AG09309 (cell line): ENCODE measurements at regions not wholly inside any gene's neighbourhood (a gene's known extent, or its start where the extent isn't known, plus 50 kb on each side); places are given as distances from the start of the nearest gene placed in this dataset.

Source experiments
- DNase-seq: peaks from one replicate; pipeline ENCODE4 v3.0.0-alpha.2; 2010; ENCODE audit warnings: low read depth
- H3K4me3 ChIP-seq: 2 replicates; pipeline ENCODE4 v1.5.1; 2011; ENCODE audit warnings: mild to moderate bottlenecking, low read depth, low read length, moderate library complexity; ENCODE audit not compliant: control insufficient read depth
- TF ChIP-seq, protein P1 (sequence below): IDR thresholded peaks from 2 replicates; pipeline ENCODE4 v1.5.1; 2011; ENCODE audit warnings: mild to moderate bottlenecking, low read depth, low read length, inconsistent platforms; ENCODE audit not compliant: insufficient read depth, control insufficient read depth; ENCODE audit errors: missing control alignments

DNA sequence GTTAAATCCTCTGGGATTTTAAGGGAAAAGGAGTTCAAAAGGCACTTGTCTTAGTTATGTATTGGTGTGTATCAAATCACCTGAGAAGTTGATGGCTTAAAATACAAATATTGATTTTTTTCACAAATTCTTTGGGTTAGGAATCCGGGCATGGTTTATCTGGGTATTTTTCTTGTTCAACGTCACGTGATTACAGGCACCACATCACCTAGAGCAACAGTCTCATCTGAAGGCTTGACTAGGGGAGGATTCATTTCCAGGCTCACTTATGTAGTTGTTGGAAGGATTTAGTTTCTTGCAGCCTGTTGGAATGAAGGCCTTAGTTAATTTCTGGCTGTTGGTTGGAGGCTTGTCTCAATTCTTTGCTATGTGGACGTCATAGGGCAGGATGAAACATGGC lies 326.1 kb downstream of the STIM2 start:
- TF ChIP-seq, protein P1, sequence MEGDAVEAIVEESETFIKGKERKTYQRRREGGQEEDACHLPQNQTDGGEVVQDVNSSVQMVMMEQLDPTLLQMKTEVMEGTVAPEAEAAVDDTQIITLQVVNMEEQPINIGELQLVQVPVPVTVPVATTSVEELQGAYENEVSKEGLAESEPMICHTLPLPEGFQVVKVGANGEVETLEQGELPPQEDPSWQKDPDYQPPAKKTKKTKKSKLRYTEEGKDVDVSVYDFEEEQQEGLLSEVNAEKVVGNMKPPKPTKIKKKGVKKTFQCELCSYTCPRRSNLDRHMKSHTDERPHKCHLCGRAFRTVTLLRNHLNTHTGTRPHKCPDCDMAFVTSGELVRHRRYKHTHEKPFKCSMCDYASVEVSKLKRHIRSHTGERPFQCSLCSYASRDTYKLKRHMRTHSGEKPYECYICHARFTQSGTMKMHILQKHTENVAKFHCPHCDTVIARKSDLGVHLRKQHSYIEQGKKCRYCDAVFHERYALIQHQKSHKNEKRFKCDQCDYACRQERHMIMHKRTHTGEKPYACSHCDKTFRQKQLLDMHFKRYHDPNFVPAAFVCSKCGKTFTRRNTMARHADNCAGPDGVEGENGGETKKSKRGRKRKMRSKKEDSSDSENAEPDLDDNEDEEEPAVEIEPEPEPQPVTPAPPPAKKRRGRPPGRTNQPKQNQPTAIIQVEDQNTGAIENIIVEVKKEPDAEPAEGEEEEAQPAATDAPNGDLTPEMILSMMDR, result no peak
- DNase-seq, result no peak
- no peak overlapping the region for H3K4me3 ChIP-seq

DNA sequence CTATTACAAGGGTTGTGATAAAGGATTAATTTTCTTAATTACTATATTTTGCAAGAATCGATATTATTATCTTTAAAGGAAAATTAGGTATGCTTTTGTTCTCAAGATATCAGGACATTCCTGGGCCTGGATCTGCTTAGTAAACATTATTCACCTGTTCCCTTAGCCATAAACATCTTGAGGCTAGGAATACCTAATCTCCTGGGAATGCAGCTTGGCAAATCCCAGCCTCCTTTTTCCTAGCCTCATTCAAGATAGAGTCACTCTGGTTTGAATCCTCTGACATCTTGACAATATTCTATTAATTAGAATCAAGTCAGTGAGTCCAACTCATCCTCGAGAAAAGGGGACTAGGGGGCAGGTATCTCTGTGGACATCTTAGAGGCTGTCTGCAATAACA lies 327.1 kb downstream of the STIM2 start:
- DNase-seq, result no peak
- TF ChIP-seq, protein P1, result no peak
- H3K4me3 ChIP-seq, result no peak overlapping the region

DNA sequence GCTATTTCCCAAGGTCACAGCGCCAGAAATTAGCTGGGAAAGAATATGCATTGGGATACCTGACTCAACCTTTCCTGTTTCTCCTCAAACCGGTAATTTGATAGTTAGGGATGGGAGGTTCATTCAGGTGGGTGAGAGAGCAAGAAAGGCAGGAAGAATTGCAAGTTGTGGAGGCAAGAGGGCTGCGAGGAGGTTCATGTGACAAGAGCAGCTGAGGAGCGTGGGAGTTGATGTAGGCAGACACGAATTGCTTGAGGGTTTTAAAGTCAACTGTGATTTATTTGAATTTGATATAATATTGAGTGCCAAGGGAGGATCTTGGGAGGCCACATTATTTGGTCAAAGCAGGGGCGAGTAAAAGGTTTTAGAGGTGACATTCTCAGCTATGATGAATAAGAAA lies 329.0 kb downstream of the STIM2 start:
- TF ChIP-seq, protein P1, result no peak

DNA sequence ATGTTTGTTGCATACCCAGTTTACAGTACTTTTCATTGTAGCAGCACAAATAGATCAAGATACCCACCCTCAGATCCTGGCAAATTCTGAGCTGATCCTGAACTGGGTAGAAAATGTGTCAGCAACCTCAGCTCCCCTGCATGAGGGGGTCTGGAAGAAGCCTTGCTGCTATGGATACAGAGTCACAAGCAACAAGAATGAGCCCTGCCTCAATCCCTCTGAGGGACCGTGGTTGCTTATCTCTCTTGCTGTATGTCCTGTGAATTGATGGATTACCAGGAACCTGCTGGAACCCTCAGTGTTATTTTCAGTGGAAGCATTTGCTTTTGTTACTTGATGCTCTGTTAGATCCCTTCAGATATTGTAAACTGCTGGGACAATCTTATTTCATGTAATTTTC lies 331.0 kb downstream of the STIM2 start:
- H3K4me3 ChIP-seq, result no peak overlapping the region
- TF ChIP-seq, protein P1, result no peak
- no peak for DNase-seq

More for the DNA sequence above, 329.0 kb downstream of the STIM2 start:
- no peak for DNase-seq
- no peak overlapping the region for H3K4me3 ChIP-seq

DNA sequence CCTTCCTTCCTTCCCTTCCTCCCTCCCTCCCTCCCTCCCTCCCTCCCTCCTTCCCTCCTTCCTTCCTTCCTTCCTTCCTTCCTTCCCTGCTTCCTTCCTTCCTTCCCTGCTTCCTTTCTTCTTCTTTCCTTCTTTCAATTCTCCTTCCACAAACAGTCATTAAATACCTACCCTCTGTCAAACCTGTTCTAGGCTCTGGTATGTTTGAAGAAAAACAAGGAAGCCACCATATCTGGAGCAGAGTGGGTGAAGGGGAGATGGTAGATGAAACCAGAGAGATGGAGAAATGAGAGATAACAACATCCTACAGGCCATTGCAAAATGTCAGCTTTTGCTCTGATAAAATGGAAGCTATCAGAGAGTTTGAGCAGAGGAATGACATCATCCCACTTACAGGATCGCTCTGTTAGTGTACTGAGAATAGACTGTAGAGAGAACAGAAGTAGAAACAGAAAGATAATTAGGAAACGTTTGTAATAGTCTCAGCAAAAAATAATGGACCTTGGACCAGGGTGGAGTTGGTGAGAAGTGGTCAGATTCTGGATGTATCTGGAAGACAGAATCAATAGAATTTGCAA lies 334.0 kb downstream of the STIM2 start:
- DNase-seq, result no peak
- TF ChIP-seq, protein P1, result no peak
- no peak overlapping the region for H3K4me3 ChIP-seq

DNA sequence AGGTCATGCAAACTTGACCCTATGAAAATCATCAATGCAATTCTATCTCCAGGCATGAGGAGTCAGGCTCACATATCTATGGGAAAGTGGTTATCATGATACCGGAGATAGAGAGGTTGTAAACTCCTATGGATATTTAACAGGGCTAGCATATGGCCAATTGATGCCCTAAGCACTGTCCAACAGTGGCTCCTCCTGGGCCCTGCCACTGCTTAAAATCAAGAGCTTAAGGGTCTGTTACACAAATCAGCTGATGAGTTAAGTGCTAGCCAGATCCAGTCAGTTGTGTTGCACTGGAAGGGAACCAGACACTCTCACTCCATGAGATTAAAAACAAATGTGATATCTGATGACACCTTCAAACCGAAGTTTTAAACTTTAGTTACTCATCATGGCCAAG lies 337.6 kb downstream of the STIM2 start:
- TF ChIP-seq, protein P1, result no peak
- H3K4me3 ChIP-seq, result no peak overlapping the region
- DNase-seq, result no peak

DNA sequence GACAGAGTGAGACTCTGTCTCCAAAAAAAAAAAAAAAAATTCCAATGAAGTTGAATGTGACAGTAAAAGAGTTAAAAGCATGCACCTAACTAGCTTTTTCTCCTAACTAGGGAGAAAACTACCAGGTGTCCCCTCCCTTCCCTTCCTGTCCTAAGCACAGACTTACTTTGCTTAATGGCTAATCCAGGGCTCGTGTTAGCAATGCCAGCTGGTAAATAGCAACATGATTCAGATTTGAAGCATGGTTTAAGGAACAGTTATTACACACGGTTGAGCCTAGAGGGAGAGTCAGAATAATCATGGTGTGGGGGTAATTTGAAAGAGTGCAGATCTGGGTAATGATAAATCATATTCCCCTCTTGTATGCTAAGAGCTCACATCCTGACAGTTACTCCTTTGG lies 338.3 kb downstream of the STIM2 start:
- TF ChIP-seq, protein P1, result no peak
- DNase-seq, result no peak
- no peak overlapping the region for H3K4me3 ChIP-seq
